ENCODE measurements at regions not wholly inside any gene's neighbourhood (a gene's known extent, or its start where the extent isn't known, plus 50 kb on each side); places are given as distances from the start of the nearest gene placed in this dataset.

DNA sequence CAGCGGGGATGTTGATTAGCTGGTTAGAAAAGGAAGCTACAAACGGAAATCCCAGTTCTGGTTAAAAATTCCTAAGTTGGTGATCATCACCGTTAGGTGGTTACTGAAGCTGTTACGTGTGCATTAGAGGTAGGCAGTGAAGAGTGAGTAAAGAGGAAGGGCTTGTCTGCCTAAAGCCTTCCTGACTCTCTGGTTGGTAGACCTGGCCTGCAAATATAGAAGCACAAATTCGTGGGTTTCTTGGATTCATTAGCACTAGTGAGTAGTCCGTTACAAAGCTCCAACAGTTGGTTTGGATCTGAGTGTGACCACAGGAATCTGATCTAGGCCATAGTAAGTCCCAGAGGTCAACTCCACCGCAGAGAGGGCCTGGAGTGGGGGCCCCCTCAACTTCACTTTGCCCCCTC is 174.0 kb upstream of the TP63 start:
- TF ChIP-seq, protein P1, sequence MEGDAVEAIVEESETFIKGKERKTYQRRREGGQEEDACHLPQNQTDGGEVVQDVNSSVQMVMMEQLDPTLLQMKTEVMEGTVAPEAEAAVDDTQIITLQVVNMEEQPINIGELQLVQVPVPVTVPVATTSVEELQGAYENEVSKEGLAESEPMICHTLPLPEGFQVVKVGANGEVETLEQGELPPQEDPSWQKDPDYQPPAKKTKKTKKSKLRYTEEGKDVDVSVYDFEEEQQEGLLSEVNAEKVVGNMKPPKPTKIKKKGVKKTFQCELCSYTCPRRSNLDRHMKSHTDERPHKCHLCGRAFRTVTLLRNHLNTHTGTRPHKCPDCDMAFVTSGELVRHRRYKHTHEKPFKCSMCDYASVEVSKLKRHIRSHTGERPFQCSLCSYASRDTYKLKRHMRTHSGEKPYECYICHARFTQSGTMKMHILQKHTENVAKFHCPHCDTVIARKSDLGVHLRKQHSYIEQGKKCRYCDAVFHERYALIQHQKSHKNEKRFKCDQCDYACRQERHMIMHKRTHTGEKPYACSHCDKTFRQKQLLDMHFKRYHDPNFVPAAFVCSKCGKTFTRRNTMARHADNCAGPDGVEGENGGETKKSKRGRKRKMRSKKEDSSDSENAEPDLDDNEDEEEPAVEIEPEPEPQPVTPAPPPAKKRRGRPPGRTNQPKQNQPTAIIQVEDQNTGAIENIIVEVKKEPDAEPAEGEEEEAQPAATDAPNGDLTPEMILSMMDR (IDR thresholded peaks at IDR 0.05): no peak
- TF ChIP-seq POLR2AphosphoS5 (IDR thresholded peaks at IDR 0.05) (no peak), POLR2A (IDR thresholded peaks at IDR 0.05) (no peak), EP300 (IDR thresholded peaks at IDR 0.05) (no peak)
- no peak overlapping the region for H3K4me3 ChIP-seq
- WGBS, 2 donors: 76 to 81% methylated on average over 7 of the region's 7 CpGs
- H3K9me3 ChIP-seq: no peaks in the 10 kb centered on the region
- DNase-seq (no peak), ATAC-seq (ENCODE audit: low FRiP score in 2 of 2) (peak in 1 of 2 donors; percentile 22)
- no peaks in the 10 kb centered on the region for H3K36me3 ChIP-seq
- no peaks in the 10 kb centered on the region for H3K4me1 ChIP-seq
- no peaks in the 10 kb centered on the region for H3K27me3 ChIP-seq
- H3K27ac ChIP-seq: no peak overlapping the region

DNA sequence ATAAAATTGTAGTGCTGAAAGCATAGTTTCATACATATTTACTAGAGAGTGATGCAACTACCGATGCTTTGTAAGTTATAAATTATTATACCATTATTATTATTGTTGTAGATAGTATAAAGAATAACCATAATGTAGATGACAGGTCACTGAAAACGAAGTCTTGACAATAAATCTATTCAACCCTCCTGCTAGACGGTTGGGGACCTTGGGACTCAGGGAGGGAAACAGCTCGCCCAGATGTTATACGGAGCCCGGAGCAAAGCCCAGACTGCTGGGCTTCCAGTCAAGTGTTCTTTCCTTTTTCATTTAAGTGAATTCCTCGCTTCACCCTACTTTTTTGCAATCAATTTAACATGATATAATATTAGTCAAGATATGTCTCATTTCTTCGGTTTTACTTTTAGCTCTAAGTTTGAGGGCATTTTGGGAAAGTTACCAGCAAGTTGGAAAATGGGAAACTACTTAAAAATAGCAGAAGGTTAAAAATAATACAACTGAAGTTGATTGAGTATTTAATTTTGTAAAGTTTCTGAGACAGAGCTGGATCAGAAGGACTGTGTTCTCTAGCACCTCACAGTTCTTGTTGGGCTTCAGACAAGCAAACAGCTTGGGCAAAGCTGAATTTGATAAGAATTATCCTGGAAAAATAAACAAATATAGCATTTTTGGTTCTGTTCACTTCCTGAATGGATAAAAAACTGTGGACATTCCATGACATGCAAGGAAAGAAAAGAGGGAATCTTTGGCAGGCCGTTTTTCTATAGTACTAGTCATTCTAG is 173.4 kb upstream of the TP63 start:
- no peaks in the 10 kb centered on the region for H3K36me3 ChIP-seq
- TF ChIP-seq POLR2AphosphoS5 (IDR thresholded peaks at IDR 0.05) (no peak), POLR2A (IDR thresholded peaks at IDR 0.05) (no peak), EP300 (IDR thresholded peaks at IDR 0.05) (no peak)
- TF ChIP-seq, protein P1 (IDR thresholded peaks at IDR 0.05): no peak
- no peaks in the 10 kb centered on the region for H3K27me3 ChIP-seq
- ATAC-seq (ENCODE audit: low FRiP score in 2 of 2) (peak in 1 of 2 donors; percentile 62), DNase-seq (no peak)
- H3K4me3 ChIP-seq: no peak overlapping the region
- no peaks in the 10 kb centered on the region for H3K9me3 ChIP-seq
- 69 to 75% methylated on average over 9 of the region's 9 CpGs for WGBS, 2 donors
- no peaks in the 10 kb centered on the region for H3K4me1 ChIP-seq
- no peak overlapping the region for H3K27ac ChIP-seq

DNA sequence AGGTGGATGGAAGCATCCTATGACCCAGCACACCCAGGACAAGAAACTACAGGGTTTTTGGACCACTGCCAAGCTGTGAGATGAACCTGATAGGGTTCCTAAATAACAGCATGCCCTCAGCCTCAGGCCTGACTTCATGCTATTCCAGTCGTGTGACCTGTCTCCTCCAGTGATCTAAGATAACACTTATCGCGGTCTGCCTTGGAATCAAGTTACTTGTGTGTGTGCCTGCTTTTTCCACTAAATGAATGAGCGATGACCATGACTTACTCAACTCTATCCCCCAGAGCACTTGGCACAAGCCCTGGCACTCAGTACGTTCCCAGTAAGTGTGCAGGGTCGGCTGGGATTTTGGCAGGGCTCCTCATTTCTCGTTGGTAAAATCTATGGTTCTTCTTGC is 172.7 kb upstream of the TP63 start:
- DNase-seq (no peak), ATAC-seq (ENCODE audit: low FRiP score in 2 of 2) (no peak)

DNA sequence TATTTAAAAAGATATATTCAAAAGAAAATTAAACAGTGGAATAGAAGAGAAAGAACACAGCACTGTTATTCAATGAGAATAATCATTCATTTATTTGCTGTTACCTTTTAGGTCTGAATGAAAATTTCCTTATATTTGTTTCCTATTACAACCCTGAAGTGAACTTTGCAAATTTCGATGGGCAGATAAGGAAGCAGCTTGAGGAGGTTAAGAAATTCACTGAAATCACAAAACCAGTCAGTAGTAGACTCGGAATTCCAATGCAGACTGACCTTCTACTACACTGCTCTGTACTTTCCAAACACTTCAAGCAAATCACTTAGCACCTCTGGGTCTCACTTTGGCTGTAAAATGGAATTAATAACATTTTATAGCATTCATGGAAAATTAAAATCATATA is 172.0 kb upstream of the TP63 start:
- WGBS, 2 donors: 46 to 50% methylated on average over 2 of the region's 2 CpGs

More for the DNA sequence above, 172.7 kb upstream of the TP63 start:
- Histone ChIP-seq H3K9me3 (no peaks in the 10 kb centered on the region), H3K27me3 (no peaks in the 10 kb centered on the region), H3K4me3 (no peak overlapping the region), H3K27ac (no peak overlapping the region), H3K4me1 (no peaks in the 10 kb centered on the region), H3K36me3 (no peaks in the 10 kb centered on the region)
- WGBS, 2 donors: 63 to 65% methylated on average over 7 of the region's 7 CpGs
- no peak for TF ChIP-seq POLR2A (IDR thresholded peaks at IDR 0.05)

DNA sequence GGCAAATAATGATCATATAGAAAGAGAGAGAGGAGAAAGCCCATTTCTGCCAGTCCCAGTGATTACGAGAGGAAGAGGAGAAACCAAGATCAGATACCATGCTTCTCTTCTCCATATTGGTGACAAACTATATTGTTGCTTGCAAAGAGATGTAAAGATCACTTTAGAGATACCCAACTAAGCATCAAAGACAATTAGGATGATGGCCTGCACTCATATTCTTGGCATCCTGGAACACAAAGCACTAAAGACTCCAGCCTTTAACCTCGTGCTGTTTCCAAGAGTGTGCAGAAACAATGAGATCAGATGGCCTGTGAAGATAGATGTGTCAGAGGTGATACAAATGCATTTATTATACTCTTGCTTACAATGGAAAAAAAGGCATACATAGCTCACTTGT is 170.7 kb upstream of the TP63 start:
- no peaks in the 10 kb centered on the region for H3K36me3 ChIP-seq
- H3K4me3 ChIP-seq: no peak overlapping the region
- TF ChIP-seq EP300 (IDR thresholded peaks at IDR 0.05) (no peak), POLR2AphosphoS5 (IDR thresholded peaks at IDR 0.05) (no peak), POLR2A (IDR thresholded peaks at IDR 0.05) (no peak)
- TF ChIP-seq, protein P1 (IDR thresholded peaks at IDR 0.05): no peak
- DNase-seq (no peak), ATAC-seq (ENCODE audit: low FRiP score in 2 of 2) (no peak)
- no peak overlapping the region for H3K27ac ChIP-seq
- WGBS, 2 donors: 73 to 77% methylated on average over 2 of the region's 2 CpGs
- no peaks in the 10 kb centered on the region for H3K9me3 ChIP-seq
- no peaks in the 10 kb centered on the region for H3K4me1 ChIP-seq
- H3K27me3 ChIP-seq: no peaks in the 10 kb centered on the region

More for the DNA sequence above, 172.0 kb upstream of the TP63 start:
- Histone ChIP-seq H3K4me1 (no peaks in the 10 kb centered on the region), H3K36me3 (no peaks in the 10 kb centered on the region), H3K27me3 (no peaks in the 10 kb centered on the region), H3K9me3 (no peaks in the 10 kb centered on the region), H3K27ac (no peak overlapping the region), H3K4me3 (no peak overlapping the region)
- DNase-seq: no peak
- no peak for ATAC-seq (ENCODE audit: low FRiP score in 2 of 2)
- TF ChIP-seq POLR2AphosphoS5 (IDR thresholded peaks at IDR 0.05) (no peak), POLR2A (IDR thresholded peaks at IDR 0.05) (no peak), EP300 (IDR thresholded peaks at IDR 0.05) (no peak)
- TF ChIP-seq, protein P1 (IDR thresholded peaks at IDR 0.05): no peak
